Mammary epithelial cell (primary cell): ENCODE measurements at regions not wholly inside any gene's neighbourhood (a gene's known extent, or its start where the extent isn't known, plus 50 kb on each side); places are given as distances from the start of the nearest gene placed in this dataset.

Experiments
- EZH2 ChIP-seq: IDR thresholded peaks from 2 replicates; pipeline ENCODE4 v1.6.1; 2012; ENCODE audit warnings: low read length, inconsistent platforms, borderline replicate concordance
- TF ChIP-seq, protein P1 (sequence below), 2 donors: IDR thresholded peaks in 1 of 2; conservative IDR thresholded peaks in 1 of 2; 2 replicates each; pipeline ENCODE4 v1.5.1; 2011 to 2012; ENCODE audit warnings: inconsistent platforms in 2 of 2, low read length in 2 of 2, mild to moderate bottlenecking in 2 of 2, control low read depth in 1 of 2, low read depth in 1 of 2; ENCODE audit not compliant: insufficient read depth in 1 of 2; ENCODE audit errors: extremely low read depth in 1 of 2

DNA sequence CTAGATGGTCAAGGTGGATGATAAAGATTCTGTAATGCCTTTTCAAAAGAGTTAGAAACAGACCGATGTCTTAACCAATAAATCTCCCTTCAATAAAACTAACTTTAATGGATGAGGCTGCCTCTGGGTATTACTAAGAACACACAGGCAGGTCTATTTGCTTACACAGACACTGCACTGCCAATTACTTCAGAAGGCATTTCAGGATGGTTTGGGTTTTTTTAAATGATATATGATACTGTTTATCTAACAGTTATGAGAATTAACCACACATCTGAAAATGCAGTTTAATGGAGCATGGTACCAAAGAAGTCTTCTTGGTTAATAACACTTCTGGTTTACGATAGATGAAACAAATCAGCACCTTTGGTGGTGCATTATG, 367.9 kb upstream of the GRAMD2B start:
- TF ChIP-seq EZH2: no peak
- TF ChIP-seq, protein P1, sequence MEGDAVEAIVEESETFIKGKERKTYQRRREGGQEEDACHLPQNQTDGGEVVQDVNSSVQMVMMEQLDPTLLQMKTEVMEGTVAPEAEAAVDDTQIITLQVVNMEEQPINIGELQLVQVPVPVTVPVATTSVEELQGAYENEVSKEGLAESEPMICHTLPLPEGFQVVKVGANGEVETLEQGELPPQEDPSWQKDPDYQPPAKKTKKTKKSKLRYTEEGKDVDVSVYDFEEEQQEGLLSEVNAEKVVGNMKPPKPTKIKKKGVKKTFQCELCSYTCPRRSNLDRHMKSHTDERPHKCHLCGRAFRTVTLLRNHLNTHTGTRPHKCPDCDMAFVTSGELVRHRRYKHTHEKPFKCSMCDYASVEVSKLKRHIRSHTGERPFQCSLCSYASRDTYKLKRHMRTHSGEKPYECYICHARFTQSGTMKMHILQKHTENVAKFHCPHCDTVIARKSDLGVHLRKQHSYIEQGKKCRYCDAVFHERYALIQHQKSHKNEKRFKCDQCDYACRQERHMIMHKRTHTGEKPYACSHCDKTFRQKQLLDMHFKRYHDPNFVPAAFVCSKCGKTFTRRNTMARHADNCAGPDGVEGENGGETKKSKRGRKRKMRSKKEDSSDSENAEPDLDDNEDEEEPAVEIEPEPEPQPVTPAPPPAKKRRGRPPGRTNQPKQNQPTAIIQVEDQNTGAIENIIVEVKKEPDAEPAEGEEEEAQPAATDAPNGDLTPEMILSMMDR (conservative IDR thresholded peaks at IDR 0.05 in 1 of 2, IDR thresholded peaks at IDR 0.05 in 1 of 2; ENCODE audit: extremely low read depth in 1 of 2, insufficient read depth in 1 of 2, low read depth in 1 of 2, low read length in 2 of 2): no peak
